LNCAP (cell line): ENCODE measurements at regions not wholly inside any gene's neighbourhood (a gene's known extent, or its start where the extent isn't known, plus 50 kb on each side); places are given as distances from the start of the nearest gene placed in this dataset.

Source experiments
- TF ChIP-seq, protein P1 (sequence below): fragments of 450-650 bp; IDR thresholded peaks from 2 replicates; pipeline ENCODE4 v1.5.1; 2017; ENCODE audit warnings: mild to moderate bottlenecking

DNA sequence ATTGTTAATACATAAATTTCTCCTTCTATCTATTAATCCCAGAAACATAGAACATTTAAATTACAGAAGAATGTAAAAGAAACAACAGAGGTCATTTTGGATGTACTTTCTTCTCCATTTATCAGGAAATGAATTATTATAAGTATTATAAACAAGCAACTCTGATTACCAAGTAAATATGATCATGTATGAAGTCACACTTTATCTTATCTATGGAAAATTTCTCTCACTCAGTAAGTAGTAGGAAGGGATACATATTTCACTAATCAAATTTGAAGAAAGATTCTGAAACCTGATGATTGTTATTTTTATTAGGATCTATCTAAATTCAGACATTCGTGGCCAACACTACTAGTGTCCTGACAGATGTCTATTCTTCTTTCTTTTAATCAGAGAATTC lies 770.7 kb downstream of the LTN1 start:
- TF ChIP-seq, protein P1, sequence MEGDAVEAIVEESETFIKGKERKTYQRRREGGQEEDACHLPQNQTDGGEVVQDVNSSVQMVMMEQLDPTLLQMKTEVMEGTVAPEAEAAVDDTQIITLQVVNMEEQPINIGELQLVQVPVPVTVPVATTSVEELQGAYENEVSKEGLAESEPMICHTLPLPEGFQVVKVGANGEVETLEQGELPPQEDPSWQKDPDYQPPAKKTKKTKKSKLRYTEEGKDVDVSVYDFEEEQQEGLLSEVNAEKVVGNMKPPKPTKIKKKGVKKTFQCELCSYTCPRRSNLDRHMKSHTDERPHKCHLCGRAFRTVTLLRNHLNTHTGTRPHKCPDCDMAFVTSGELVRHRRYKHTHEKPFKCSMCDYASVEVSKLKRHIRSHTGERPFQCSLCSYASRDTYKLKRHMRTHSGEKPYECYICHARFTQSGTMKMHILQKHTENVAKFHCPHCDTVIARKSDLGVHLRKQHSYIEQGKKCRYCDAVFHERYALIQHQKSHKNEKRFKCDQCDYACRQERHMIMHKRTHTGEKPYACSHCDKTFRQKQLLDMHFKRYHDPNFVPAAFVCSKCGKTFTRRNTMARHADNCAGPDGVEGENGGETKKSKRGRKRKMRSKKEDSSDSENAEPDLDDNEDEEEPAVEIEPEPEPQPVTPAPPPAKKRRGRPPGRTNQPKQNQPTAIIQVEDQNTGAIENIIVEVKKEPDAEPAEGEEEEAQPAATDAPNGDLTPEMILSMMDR: no peak

DNA sequence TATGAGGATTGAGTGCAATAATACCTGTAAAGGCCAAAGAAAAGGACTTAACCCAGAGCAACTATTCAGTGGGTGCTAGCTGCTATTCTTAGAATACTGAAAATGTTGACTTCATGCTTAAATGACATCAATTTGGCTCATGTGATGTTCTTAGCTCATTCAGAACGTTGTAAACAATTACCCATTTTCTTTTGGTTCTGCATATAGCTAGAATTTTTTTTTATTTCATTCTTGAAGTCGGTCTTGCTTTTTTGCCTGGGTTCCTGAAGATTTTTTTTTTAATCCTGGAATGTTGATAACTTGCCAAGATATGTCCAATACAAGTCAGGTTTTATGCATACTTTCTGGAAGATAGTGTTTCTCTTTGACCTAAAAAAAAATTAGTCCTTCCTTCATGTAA lies 772.0 kb downstream of the LTN1 start:
- TF ChIP-seq, protein P1: no peak

DNA sequence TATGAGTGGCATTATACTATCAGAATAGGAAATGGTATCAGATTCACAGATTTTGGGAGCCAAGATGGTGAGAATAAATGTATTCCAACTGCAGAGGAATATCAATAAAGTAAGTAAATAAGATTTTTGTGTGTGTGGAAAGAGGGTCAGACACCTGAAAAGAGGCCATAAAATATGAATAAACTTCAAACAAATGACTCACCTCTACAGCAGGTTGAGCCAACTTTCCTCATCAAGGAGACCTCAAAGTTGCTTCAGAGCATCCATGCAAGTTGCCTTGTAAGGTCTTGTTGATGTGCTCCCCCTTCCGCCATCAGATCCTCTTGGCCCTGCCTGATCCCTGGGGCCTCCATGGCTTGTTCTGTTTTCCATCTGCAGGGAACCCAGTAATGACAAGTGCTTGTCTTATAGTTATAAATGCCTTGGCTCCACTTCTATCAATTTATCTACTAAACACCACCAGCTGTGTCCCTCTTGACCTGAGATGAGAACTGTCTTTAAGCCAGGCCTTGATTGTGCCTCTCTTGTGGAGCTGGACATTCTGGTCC lies 775.6 kb downstream of the LTN1 start:
- TF ChIP-seq, protein P1: no peak

DNA sequence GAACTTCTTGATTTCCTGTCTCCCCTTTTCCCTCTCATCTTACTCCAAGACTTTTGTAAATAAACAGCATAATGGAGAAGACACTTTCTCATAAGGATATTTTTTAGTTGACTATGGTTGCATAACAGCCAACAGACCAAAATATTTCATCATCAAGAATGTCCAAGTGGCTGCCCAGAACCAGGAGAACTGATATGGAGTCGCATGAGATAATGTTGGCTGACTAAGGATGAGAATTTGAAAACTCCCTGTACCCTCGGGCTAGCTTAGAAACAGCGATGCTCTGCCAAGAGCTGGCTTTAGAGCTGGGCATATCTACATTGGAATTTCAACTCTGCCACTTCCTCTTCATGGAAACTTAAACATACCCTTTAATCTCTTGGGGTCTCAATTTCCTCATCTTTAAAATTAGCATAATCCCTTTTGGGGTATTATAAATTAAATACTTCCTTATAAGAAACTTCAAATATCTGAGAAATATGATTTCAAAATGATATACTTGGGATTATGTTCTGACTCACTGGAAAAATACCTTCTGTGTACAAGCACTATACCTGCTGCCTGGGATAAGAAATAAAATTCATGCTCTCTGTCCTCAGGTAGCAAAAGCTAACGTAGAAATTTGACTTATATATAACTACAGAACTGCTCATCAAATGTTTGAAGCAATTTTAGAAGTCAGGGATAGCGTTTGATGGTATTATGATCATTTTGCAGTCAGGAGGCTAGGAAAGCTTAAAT lies 777.3 kb downstream of the LTN1 start:
- TF ChIP-seq, protein P1: no peak

DNA sequence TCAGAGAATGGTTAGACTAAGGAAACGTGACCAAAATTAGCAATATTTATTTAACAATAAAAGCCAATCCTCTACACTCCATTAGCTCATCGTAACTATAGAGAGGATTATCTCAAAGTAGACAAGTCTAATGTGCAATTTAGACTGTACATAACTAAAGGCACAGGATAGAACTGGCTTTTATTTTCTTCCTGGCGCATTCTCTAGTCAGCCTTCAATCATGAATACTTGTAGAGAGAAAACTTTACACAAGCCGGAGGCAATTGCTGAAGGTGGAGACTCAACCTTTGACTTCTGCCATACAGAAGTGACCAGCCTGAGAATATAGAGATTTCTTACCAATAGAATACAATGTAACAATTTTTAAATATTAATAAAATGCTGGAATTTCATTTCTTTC lies 777.9 kb downstream of the LTN1 start:
- TF ChIP-seq, protein P1: no peak

DNA sequence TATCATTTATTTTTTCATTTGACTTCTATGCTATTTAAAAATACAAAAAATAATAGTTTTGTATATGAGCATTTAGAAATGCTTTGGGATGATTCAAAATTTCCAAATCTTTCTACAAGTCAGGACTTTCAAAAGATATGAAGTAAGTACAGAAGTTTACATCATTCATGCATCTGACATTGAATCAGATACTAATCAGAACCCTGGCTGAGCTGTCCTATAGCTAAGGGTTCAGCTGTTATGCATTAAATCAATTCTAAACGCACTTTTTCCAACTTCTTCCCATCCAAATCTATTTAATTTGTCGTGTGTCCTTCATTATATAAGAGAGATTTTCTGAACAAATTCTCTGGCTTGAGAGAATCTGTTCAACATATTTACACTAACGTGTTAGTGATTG lies 779.4 kb downstream of the LTN1 start:
- TF ChIP-seq, protein P1: no peak

DNA sequence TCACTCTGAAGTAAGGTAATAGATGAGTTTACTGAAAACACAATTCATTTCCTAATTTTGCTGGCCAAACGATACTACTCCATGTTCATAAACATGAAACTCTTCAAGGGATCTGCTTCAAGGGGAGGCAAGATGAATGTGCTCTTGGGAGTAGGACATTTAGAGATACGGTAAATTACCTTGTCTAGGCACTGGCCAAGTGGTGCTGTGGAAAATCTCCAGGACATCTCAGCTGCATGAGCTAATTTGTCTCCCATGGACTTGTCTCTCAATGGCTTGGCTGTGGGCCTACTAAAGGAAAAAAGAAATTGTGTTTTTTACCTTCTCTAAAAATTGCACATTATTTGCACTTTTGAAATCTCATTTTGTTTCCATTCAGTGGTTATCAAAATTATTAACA lies 780.6 kb downstream of the LTN1 start:
- TF ChIP-seq, protein P1: no peak
